ENCODE measurements at regions not wholly inside any gene's neighbourhood (a gene's known extent, or its start where the extent isn't known, plus 50 kb on each side); places are given as distances from the start of the nearest gene placed in this dataset.

GRCh38 chr7:22613496-22613895 lies 113.5 kb upstream of the IL6 start:
- Histone ChIP-seq H3K9me2 (ENCODE audit: insufficient read depth) (no peaks in the 10 kb centered on the region), H3K36me3 (ENCODE audit: control insufficient read depth in 1 of 2, insufficient read depth in 2 of 2, low read length in 2 of 2) (no peaks in the 10 kb centered on the region), H3K4me1 (ENCODE audit: control insufficient read depth in 1 of 2, insufficient read depth in 2 of 2, low read length in 2 of 2) (no peaks in the 10 kb centered on the region), H3K9me3 (ENCODE audit: control insufficient read depth in 1 of 2, insufficient read depth in 1 of 2, low read depth in 1 of 2, low read length in 2 of 2) (peaks cover 5 to 6% of the 10 kb centered on the region in 2 experiments; a peak in 1 of 4 replicates), H2AFZ (ENCODE audit: low read depth, low read length, poor library complexity, severe bottlenecking) (no peak overlapping the region), H3K4me2 (ENCODE audit: low read length) (no peak overlapping the region), H4K20me1 (ENCODE audit: insufficient read depth) (no peaks in the 10 kb centered on the region), H3K27ac (ENCODE audit: low read depth, low read length) (no peak overlapping the region), H3K4me3 (replicated peaks in 1 of 2; ENCODE audit: low read depth in 1 of 2, low read length in 2 of 2) (no peak overlapping the region), H3K27me3 (ENCODE audit: insufficient read depth, low read length) (no peaks in the 10 kb centered on the region), H3K79me2 (ENCODE audit: insufficient read depth, low read length) (no peaks in the 10 kb centered on the region), H3K9ac (ENCODE audit: low read length) (no peak overlapping the region)
- no TSS peak for BruUV-seq (replicated peaks)
- ATAC-seq (no peak), DNase-seq (ENCODE audit: low read depth, low spot score) (no peak)
- ChIA-PET RAD21 (ENCODE audit: low non-redundant PET in 1 of 2, low total read pairs in 2 of 2, uncharacterized antibody in 2 of 2, unreplicated experiment in 2 of 2) (no interaction called here), CTCF (no interaction called here), POLR2A (no interaction called here)
- intact Hi-C loops (cut with micrococcal nuclease) = no loop called here
- TF ChIP-seq, protein P1, sequence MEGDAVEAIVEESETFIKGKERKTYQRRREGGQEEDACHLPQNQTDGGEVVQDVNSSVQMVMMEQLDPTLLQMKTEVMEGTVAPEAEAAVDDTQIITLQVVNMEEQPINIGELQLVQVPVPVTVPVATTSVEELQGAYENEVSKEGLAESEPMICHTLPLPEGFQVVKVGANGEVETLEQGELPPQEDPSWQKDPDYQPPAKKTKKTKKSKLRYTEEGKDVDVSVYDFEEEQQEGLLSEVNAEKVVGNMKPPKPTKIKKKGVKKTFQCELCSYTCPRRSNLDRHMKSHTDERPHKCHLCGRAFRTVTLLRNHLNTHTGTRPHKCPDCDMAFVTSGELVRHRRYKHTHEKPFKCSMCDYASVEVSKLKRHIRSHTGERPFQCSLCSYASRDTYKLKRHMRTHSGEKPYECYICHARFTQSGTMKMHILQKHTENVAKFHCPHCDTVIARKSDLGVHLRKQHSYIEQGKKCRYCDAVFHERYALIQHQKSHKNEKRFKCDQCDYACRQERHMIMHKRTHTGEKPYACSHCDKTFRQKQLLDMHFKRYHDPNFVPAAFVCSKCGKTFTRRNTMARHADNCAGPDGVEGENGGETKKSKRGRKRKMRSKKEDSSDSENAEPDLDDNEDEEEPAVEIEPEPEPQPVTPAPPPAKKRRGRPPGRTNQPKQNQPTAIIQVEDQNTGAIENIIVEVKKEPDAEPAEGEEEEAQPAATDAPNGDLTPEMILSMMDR (IDR thresholded peaks at IDR 0.05 in 2 of 3, conservative IDR thresholded peaks at IDR 0.05 in 1 of 3; ENCODE audit: borderline replicate concordance in 1 of 3, insufficient read depth in 1 of 3, low read depth in 2 of 3, low read length in 2 of 3) = no peak
- TF ChIP-seq ZFX (IDR thresholded peaks at IDR 0.05) = no peak
- no peak for TF ChIP-seq EZH2phosphoT487 (IDR thresholded peaks at IDR 0.05; ENCODE audit: borderline replicate concordance)
- TF ChIP-seq EZH2 (IDR thresholded peaks at IDR 0.05) = no peak

DNA sequence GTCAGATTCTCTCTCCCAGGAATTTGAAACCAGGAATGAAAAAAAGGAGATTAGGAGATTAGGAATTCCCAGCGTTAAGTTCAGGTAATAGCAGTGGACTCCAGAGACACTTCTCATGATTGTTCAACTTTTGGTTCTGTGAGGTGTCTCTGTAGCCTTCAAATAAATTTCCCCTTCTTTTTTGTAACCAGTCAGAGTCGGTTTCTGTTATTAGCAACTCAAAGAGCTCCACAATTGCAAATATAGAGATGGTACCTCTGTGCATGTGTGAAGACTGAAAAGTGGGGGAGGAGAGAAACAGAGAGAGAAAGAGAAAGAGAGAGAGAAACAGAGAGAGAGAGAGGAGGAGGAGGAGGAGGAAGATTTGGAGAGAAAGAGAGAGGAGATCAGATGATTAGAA lies 112.8 kb upstream of the STEAP1B start:
- H2AFZ ChIP-seq (ENCODE audit: low read depth, low read length, poor library complexity, severe bottlenecking) = no peak overlapping the region
- no peak overlapping the region for H3K4me3 ChIP-seq (replicated peaks in 1 of 2; ENCODE audit: low read depth in 1 of 2, low read length in 2 of 2)
- H3K36me3 ChIP-seq (ENCODE audit: control insufficient read depth in 1 of 2, insufficient read depth in 2 of 2, low read length in 2 of 2) = no peaks in the 10 kb centered on the region
- H3K9me3 ChIP-seq (ENCODE audit: control insufficient read depth in 1 of 2, insufficient read depth in 1 of 2, low read depth in 1 of 2, low read length in 2 of 2) = peaks cover 4 to 6% of the 10 kb centered on the region in 2 experiments; a peak in 1 of 4 replicates
- H3K4me2 ChIP-seq (ENCODE audit: low read length) = no peak overlapping the region
- no peaks in the 10 kb centered on the region for H3K4me1 ChIP-seq (ENCODE audit: control insufficient read depth in 1 of 2, insufficient read depth in 2 of 2, low read length in 2 of 2)
- H3K9ac ChIP-seq (ENCODE audit: low read length) = no peak overlapping the region
- POLR2A ChIA-PET = no interaction called here
- RAD21 ChIA-PET (ENCODE audit: low non-redundant PET in 1 of 2, low total read pairs in 2 of 2, uncharacterized antibody in 2 of 2, unreplicated experiment in 2 of 2) = no interaction called here
- TF ChIP-seq, protein P2, sequence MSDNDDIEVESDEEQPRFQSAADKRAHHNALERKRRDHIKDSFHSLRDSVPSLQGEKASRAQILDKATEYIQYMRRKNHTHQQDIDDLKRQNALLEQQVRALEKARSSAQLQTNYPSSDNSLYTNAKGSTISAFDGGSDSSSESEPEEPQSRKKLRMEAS (IDR thresholded peaks at IDR 0.05) = no peak
- TF ChIP-seq EZH2 (IDR thresholded peaks at IDR 0.05) (no peak), POLR2A (IDR thresholded peaks at IDR 0.05; ENCODE audit: borderline replicate concordance, extremely low read depth, insufficient read depth, insufficient read length) (no peak), POLR2AphosphoS5 (IDR thresholded peaks at IDR 0.05; ENCODE audit: low read depth, low read length) (no peak), JUND (IDR thresholded peaks at IDR 0.05) (no peak), EZH2phosphoT487 (IDR thresholded peaks at IDR 0.05; ENCODE audit: borderline replicate concordance) (no peak), EGR1 (IDR thresholded peaks at IDR 0.05; ENCODE audit: low read depth) (no peak), FOSL1 (IDR thresholded peaks at IDR 0.05; ENCODE audit: low read depth) (no peak), YY1 (IDR thresholded peaks at IDR 0.05; ENCODE audit: extremely low read depth, insufficient replicate concordance, low read depth, low read length) (no peak), CEBPB (IDR thresholded peaks at IDR 0.05; ENCODE audit: low read depth) (no peak), SIN3A (IDR thresholded peaks at IDR 0.05; ENCODE audit: low read depth) (no peak), ZFX (IDR thresholded peaks at IDR 0.05) (no peak), ATF3 (IDR thresholded peaks at IDR 0.05) (no peak)
- BruUV-seq (replicated peaks) = no TSS peak
- intact Hi-C loops (cut with micrococcal nuclease) = no loop called here
- CTCF ChIA-PET = no interaction called here
- DNase-seq (ENCODE audit: low read depth, low spot score) (no peak), ATAC-seq (no peak)
- no peaks in the 10 kb centered on the region for H3K9me2 ChIP-seq (ENCODE audit: insufficient read depth)
- no peaks in the 10 kb centered on the region for H3K79me2 ChIP-seq (ENCODE audit: insufficient read depth, low read length)
- no peaks in the 10 kb centered on the region for H4K20me1 ChIP-seq (ENCODE audit: insufficient read depth)
- H3K27me3 ChIP-seq (ENCODE audit: insufficient read depth, low read length) = no peaks in the 10 kb centered on the region
- no peak overlapping the region for H3K27ac ChIP-seq (ENCODE audit: low read depth, low read length)

All from HCT116 (cell line).